Muscle of leg (tissue), 3 donors: ENCODE measurements at regions not wholly inside any gene's neighbourhood (a gene's known extent, or its start where the extent isn't known, plus 50 kb on each side); places are given as distances from the start of the nearest gene placed in this dataset.

ENCODE experiments used
- DNase-seq: peaks from one replicate; pipeline ENCODE4 v3.0.0; 2013
- H3K27ac ChIP-seq: one replicate; pipeline ENCODE4 v1.5.1; 2013; ENCODE audit warnings: mild to moderate bottlenecking, low read length, control low read depth
- H3K27me3 ChIP-seq: one replicate; pipeline ENCODE4 v1.6.1; 2013; ENCODE audit warnings: low read length; ENCODE audit not compliant: control insufficient read depth, insufficient read depth
- H3K36me3 ChIP-seq: one replicate; pipeline ENCODE4 v1.6.1; 2013; ENCODE audit warnings: low read length; ENCODE audit not compliant: control insufficient read depth, insufficient read depth
- H3K4me1 ChIP-seq: one replicate; pipeline ENCODE4 v1.6.1; 2013; ENCODE audit warnings: low read length; ENCODE audit not compliant: control insufficient read depth, insufficient read depth
- H3K4me3 ChIP-seq: one replicate; pipeline ENCODE4 v1.5.1; 2013; ENCODE audit warnings: low read length, control low read depth
- H3K9me3 ChIP-seq: replicated peaks from 2 replicates; pipeline ENCODE4 v1.6.1; 2013; ENCODE audit warnings: low read depth, low read length; ENCODE audit not compliant: control insufficient read depth
- WGBS: methylation state at CpG from one replicate; pipeline ENCODE4 v1.1.5; 2013; ENCODE audit warnings: missing lambda C conversion rate; ENCODE audit not compliant: insufficient coverage; 5-methylcytosine and 5-hydroxymethylcytosine counted together

- H3K4me1 ChIP-seq = peaks cover 4% of the 10 kb centered on the region
- H3K36me3 ChIP-seq = peaks cover 3% of the 10 kb centered on the region
- H3K4me3 ChIP-seq = no peak overlapping the region
- H3K27ac ChIP-seq = no peak overlapping the region
- H3K27me3 ChIP-seq = no peaks in the 10 kb centered on the region
- H3K9me3 ChIP-seq = no peaks in the 10 kb centered on the region
- DNase-seq = no peak
- WGBS = 27% methylated on average over 2 of the region's 2 CpGs
Observed at GRCh38 chr9:109963079-109963478, 183.1 kb downstream of the PALM2AKAP2 start.

GRCh38 chr9:109966643-109967368 is 186.8 kb downstream of the PALM2AKAP2 start:
- Histone ChIP-seq H3K27ac (no peak overlapping the region), H3K27me3 (no peaks in the 10 kb centered on the region)
- WGBS = 89% methylated on average over 7 of the region's 13 CpGs

DNA sequence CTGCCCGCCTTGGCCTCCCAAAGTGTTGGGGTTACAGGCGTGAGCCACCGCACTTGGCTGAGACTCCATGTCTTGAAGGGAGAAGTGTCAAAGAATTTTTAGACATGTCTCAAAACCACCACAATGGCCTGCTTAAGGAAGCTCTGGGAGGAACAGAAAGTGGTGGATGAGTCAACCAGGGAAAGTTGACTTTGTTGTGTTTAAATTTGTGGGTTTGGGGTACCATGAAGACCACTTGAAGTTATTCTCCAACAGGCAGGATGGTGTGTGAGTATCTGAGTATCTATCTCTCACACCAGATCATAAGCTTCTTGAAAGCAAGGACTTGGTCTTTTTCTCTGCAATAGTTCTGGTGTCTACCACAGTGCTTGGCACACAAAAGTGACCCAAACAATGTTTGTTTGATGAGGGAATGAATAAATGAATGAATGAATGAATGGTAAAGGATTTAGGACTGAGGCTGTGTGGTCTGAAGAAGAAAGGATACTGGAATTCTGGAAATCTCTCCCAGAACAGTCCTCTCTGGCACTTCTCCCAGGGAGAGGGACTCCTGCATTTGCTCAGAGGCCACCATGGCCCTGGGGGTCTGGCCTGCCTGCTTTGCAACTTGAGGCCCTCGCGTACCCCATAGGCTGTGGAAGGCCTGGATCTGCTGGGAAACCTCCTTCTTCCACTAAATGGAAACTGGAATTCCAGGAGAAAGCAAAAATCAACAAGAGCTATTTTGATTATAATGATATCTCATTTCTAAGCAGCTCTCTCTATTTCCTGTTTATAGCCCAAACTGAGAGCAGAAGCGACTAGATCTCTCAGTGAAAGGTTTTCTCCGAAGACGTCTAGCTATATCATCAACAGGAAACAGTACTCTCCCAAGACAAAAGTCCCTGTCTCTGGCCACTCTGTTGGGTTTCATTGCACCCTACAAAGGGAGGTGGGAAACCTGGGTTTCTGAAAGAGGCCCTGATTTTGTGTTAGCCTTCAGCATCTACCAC is 187.9 kb downstream of the PALM2AKAP2 start:
- no CpG with 5 or more reads among the region's 8 CpGs for WGBS
- Histone ChIP-seq H3K36me3 (peaks cover 5% of the 10 kb centered on the region), H3K9me3 (no peaks in the 10 kb centered on the region), H3K4me3 (no peak overlapping the region), H3K27ac (peak overlapping the region; percentile 74), H3K27me3 (no peaks in the 10 kb centered on the region), H3K4me1 (peaks cover 26% of the 10 kb centered on the region)
- DNase-seq = peak; percentile 55

More at GRCh38 chr9:109966643-109967368, 186.8 kb downstream of the PALM2AKAP2 start:
- DNase-seq = no peak
- Histone ChIP-seq H3K9me3 (no peaks in the 10 kb centered on the region), H3K4me3 (no peak overlapping the region), H3K4me1 (peaks cover 26% of the 10 kb centered on the region), H3K36me3 (no peaks in the 10 kb centered on the region)

DNA sequence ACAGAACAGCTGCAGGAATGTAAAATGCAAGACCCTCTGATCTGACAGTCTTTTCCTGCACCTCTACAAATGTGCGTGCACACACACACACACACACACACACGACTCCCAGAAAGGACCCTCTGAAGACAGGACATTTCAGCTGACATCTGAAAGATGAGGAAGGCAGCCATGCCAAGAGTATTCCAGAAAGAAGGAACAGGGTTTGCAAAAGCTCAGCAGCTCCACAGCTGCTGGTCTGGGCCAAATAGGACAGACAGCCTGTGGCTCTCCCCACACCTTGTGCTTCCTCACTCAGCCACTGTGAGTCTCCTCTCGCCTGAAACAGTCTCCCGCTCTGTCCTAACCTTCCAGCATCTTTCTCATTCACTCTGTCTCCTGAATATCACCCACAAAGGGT is 189.0 kb downstream of the PALM2AKAP2 start:
- Histone ChIP-seq H3K27ac (peak overlapping the region; percentile 74), H3K27me3 (no peaks in the 10 kb centered on the region)
- peak; percentile 84 for DNase-seq

DNA sequence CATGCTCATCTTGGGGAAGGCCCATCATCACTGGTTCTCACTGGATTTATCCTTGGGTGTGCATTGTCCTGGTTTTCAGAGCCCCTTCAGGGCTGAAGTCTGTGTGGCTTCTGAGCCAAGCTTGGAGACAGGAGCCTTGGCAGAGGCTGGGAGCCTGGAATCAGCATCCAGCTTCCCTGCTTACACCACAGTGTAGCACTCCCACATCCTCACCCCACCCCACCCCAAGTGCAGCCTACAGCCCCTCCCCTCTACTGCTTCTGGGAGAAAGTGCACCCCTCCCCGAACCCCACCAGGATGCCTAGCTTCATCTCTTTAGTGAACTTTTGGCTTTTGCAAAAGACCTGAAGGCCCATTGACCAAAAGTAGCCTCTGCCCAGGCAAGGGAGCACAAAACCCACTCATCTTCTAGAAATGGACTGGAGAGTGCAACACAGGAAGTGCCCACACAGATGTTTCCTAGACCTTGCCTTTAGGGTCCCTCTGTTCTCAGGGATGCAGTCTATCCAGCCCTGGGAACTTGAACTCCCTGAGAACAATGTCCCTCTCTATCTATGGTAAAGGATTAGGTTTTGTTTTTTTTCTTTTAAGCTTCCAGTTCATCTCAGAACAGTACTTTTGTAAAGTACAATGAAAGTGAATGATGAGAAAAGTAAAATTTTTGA is 189.7 kb downstream of the PALM2AKAP2 start:
- no CpG with 5 or more reads among the region's 1 CpG for WGBS
- peaks cover 29% of the 10 kb centered on the region for H3K4me1 ChIP-seq
- no peak overlapping the region for H3K4me3 ChIP-seq
- peaks cover 10% of the 10 kb centered on the region for H3K36me3 ChIP-seq
- DNase-seq = peak; percentile 35
- peak overlapping the region; percentile 74 for H3K27ac ChIP-seq
- no peaks in the 10 kb centered on the region for H3K9me3 ChIP-seq
- no peaks in the 10 kb centered on the region for H3K27me3 ChIP-seq

More for the DNA sequence above, 189.0 kb downstream of the PALM2AKAP2 start:
- peaks cover 10% of the 10 kb centered on the region for H3K36me3 ChIP-seq
- no peaks in the 10 kb centered on the region for H3K9me3 ChIP-seq
- H3K4me1 ChIP-seq = peaks cover 29% of the 10 kb centered on the region
- H3K4me3 ChIP-seq = no peak overlapping the region
- 36% methylated on average over 4 of the region's 4 CpGs for WGBS

- Histone ChIP-seq H3K36me3 (peaks cover 10% of the 10 kb centered on the region), H3K27me3 (no peaks in the 10 kb centered on the region), H3K9me3 (no peaks in the 10 kb centered on the region), H3K4me3 (no peak overlapping the region), H3K4me1 (peaks cover 29% of the 10 kb centered on the region), H3K27ac (no peak overlapping the region)
- WGBS = 100% methylated on average over 2 of the region's 5 CpGs
- DNase-seq = no peak
Observed at GRCh38 chr9:109971226-109971625, 191.2 kb downstream of the PALM2AKAP2 start.

- WGBS = 77% methylated on average over 3 of the region's 6 CpGs
- Histone ChIP-seq H3K27me3 (no peaks in the 10 kb centered on the region), H3K4me3 (no peak overlapping the region), H3K4me1 (peaks cover 29% of the 10 kb centered on the region), H3K9me3 (no peaks in the 10 kb centered on the region), H3K27ac (no peak overlapping the region), H3K36me3 (peaks cover 10% of the 10 kb centered on the region)
- peak; percentile 56 for DNase-seq
Observed at GRCh38 chr9:109972026-109972882, 192.3 kb downstream of the PALM2AKAP2 start.

GRCh38 chr9:109973336-109973735 is 193.3 kb downstream of the PALM2AKAP2 start:
- Histone ChIP-seq H3K9me3 (no peaks in the 10 kb centered on the region), H3K27me3 (no peaks in the 10 kb centered on the region), H3K4me1 (peaks cover 26% of the 10 kb centered on the region), H3K27ac (no peak overlapping the region), H3K36me3 (peaks cover 10% of the 10 kb centered on the region), H3K4me3 (no peak overlapping the region)
- DNase-seq = no peak
- no CpG with 5 or more reads among the region's 1 CpG for WGBS

DNA sequence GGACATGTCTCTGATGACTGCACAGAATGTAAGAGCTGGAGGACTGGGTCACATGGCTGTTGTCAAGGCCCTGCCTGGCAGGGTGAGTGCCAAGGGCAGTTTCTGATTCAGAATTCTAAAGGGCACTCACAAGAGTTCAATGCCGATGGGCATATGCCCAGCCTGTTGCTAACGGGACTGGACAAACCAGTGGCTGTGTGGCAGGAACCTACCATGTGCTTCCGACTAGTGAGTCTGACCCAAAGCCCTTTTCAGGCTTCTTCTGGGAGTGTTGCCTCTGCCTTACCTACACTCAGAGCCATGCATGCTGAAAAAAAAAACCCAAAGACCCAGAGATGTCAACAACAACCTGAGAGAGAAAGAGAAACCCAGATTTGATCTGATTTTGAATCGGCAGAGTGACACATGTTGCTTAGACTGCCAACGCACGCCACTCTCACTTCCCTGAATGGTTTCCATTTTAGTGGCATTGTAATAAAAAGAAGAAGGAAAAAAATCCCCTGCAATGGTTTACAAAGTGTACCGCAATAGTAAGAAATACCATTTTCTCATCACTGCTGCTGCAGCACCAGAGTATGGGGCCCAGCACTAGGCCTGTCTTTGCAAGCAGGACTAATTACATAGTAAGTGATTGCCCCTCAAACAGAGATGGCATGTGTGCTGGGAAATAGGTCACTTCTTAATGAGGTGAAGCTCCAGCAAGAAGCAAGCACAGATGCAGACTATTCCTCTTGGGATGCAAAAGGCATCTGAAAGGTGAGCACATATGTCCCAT is 194.3 kb downstream of the PALM2AKAP2 start:
- H3K27ac ChIP-seq = no peak overlapping the region
- H3K4me1 ChIP-seq = peaks cover 16% of the 10 kb centered on the region
- no peak overlapping the region for H3K4me3 ChIP-seq
- 88% methylated on average over 3 of the region's 7 CpGs for WGBS
- peak; percentile 66 for DNase-seq
- no peaks in the 10 kb centered on the region for H3K9me3 ChIP-seq
- no peaks in the 10 kb centered on the region for H3K27me3 ChIP-seq
- peaks cover 10% of the 10 kb centered on the region for H3K36me3 ChIP-seq
